ENCODE measurements at regions not wholly inside any gene's neighbourhood (a gene's known extent, or its start where the extent isn't known, plus 50 kb on each side); places are given as distances from the start of the nearest gene placed in this dataset.

GRCh38 chr6:87847135-87847829 is 145.2 kb upstream of the AKIRIN2 start:
- DNase-seq, result no peak

GRCh38 chr6:87846434-87846833 is 144.4 kb upstream of the AKIRIN2 start:
- no peak for DNase-seq

GRCh38 chr6:87840324-87840723 is 138.3 kb upstream of the AKIRIN2 start:
- no peak for DNase-seq

- no peak for DNase-seq
These were observed 135.8 kb upstream of the AKIRIN2 start for GRCh38 chr6:87837876-87838275.

GRCh38 chr6:87837444-87837843 is 135.4 kb upstream of the AKIRIN2 start:
- no peak for DNase-seq

- DNase-seq, result no peak
These were observed 130.2 kb upstream of the AKIRIN2 start for GRCh38 chr6:87832025-87832825.

- no peak for DNase-seq
These were observed 128.9 kb upstream of the AKIRIN2 start for GRCh38 chr6:87830907-87831306.

- no peak for DNase-seq
These were observed 127.6 kb upstream of the AKIRIN2 start for GRCh38 chr6:87829622-87830121.

- DNase-seq, result no peak
These were observed 126.0 kb upstream of the AKIRIN2 start for GRCh38 chr6:87828044-87828443.

- DNase-seq, result no peak
These were observed 125.3 kb upstream of the AKIRIN2 start for GRCh38 chr6:87827346-87827745.

- no peak for DNase-seq
These were observed 124.4 kb upstream of the AKIRIN2 start for GRCh38 chr6:87826424-87826823.

GRCh38 chr6:87825821-87826221 is 123.8 kb upstream of the AKIRIN2 start:
- DNase-seq, result no peak

- no peak for DNase-seq
These were observed 123.0 kb upstream of the AKIRIN2 start for GRCh38 chr6:87824958-87825491.

- no peak for DNase-seq
These were observed 120.0 kb upstream of the AKIRIN2 start for GRCh38 chr6:87822011-87822410.

GRCh38 chr6:87820343-87820984 is 118.4 kb upstream of the AKIRIN2 start:
- no peak for DNase-seq

GRCh38 chr6:87817183-87817582 is 115.2 kb upstream of the AKIRIN2 start:
- DNase-seq, result no peak

GRCh38 chr6:87815449-87815848 is 113.4 kb upstream of the AKIRIN2 start:
- DNase-seq, result no peak

GRCh38 chr6:87808005-87808757 is 106.1 kb upstream of the AKIRIN2 start:
- no peak for DNase-seq

- no peak for DNase-seq
These were observed 105.4 kb upstream of the AKIRIN2 start for GRCh38 chr6:87807475-87807874.

- DNase-seq, result no peak
These were observed 104.6 kb upstream of the AKIRIN2 start for GRCh38 chr6:87806635-87807034.

GRCh38 chr6:87806099-87806498 is 104.1 kb upstream of the AKIRIN2 start:
- no peak for DNase-seq

GRCh38 chr6:87803791-87804190 is 101.8 kb upstream of the AKIRIN2 start:
- DNase-seq, result no peak

GRCh38 chr6:87799651-87800050 is 97.6 kb upstream of the AKIRIN2 start:
- DNase-seq, result no peak

Data from GDM1 (cell line).